ENCODE measurements at regions not wholly inside any gene's neighbourhood (a gene's known extent, or its start where the extent isn't known, plus 50 kb on each side); places are given as distances from the start of the nearest gene placed in this dataset.
"Not testable (repeated sequence)": the region's sequence is repeated elsewhere in the genome, so short reads cannot be mapped to it uniquely, and the experiment has no call there.

DNA sequence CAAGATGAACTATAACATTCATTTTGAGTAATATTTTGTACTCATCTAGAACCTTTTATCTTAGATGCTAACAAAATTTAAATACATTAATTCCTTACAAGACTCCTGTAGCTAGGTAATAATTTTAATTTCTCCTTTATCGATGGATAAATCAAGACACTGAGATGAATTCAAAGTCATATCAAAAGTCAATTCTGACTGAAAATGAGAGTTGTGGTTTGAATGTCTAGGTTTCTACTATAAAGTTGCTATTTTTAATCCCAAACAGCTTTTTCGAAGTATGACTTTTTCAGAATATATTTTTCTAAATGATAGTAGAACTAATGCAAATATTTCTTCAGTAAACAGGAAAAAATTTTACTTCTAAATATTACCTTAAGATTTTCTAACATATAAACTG lies 491.7 kb upstream of the FAM174A start:
- DNase-seq (ENCODE audit: low read depth, low spot score): no peak
- H3K9ac ChIP-seq (ENCODE audit: insufficient read length): no peak overlapping the region
- no peak for TF ChIP-seq FOXP2 (optimal IDR thresholded peaks at IDR 0.05; ENCODE audit: control extremely low read depth, extremely low read length, insufficient read depth)
- TF ChIP-seq EZH2 (IDR thresholded peaks at IDR 0.05): no peak
- no peak for TF ChIP-seq POLR2AphosphoS5 (IDR thresholded peaks at IDR 0.05; ENCODE audit: borderline replicate concordance, low read depth, low read length)
- H3K4me3 ChIP-seq: no peak overlapping the region
- H3K9me3 ChIP-seq (ENCODE audit: low read depth, low read length): no peaks in the 10 kb centered on the region
- H3K36me3 ChIP-seq (ENCODE audit: insufficient read depth, low read length): no peaks in the 10 kb centered on the region
- no peak overlapping the region for H3K27ac ChIP-seq

DNA sequence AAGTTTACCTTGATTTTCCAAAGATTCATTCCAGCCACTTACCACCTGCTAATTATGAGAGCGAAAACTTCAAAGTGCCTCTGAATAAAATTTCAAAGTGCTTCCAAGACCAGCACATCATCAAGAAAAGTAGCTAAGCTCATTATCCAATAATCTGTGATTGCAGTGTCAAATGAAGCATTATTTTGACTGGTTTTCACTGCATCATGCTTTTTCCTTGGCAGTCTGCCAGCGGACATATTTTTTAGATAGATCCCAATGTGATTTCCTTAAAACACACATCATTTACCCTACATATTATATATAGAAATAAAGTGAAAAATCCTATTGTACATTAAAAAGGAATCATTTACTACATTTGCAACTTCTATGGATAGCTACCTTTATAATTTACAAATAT lies 508.6 kb upstream of the FAM174A start:
- TF ChIP-seq FOXP2 (optimal IDR thresholded peaks at IDR 0.05; ENCODE audit: control extremely low read depth, extremely low read length, insufficient read depth) (no peak), EZH2 (IDR thresholded peaks at IDR 0.05) (no peak), POLR2AphosphoS5 (IDR thresholded peaks at IDR 0.05; ENCODE audit: borderline replicate concordance, low read depth, low read length) (no peak)
- Histone ChIP-seq H3K4me3 (no peak overlapping the region), H3K9ac (ENCODE audit: insufficient read length) (no peak overlapping the region), H3K9me3 (ENCODE audit: low read depth, low read length) (no peaks in the 10 kb centered on the region), H3K36me3 (ENCODE audit: insufficient read depth, low read length) (no peaks in the 10 kb centered on the region), H3K27ac (no peak overlapping the region)
- no peak for DNase-seq (ENCODE audit: low read depth, low spot score)

DNA sequence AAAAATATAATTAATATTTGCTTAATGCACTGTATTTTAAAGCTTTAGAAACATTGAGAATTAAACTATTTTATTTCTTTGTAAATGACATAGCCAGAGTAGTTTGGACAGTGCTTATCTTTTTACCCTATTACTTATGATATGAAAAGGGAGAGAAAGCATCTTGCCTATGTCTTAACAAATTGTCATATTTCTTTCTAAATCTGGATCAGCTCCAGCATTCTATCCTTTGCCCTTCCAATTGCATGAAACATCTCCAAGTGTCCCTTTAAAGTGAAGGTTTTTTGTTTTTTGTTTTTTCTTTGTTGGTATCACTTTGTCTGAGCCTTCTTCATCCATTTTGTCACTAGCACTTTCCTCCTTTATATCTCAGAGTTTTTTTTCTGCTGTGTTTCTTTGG lies 511.6 kb upstream of the FAM174A start:
- Histone ChIP-seq H3K9me3 (ENCODE audit: low read depth, low read length) (no peaks in the 10 kb centered on the region), H3K9ac (ENCODE audit: insufficient read length) (no peak overlapping the region), H3K4me3 (no peak overlapping the region), H3K36me3 (ENCODE audit: insufficient read depth, low read length) (no peaks in the 10 kb centered on the region), H3K27ac (no peak overlapping the region)
- DNase-seq (ENCODE audit: low read depth, low spot score): no peak
- no peak for TF ChIP-seq EZH2 (IDR thresholded peaks at IDR 0.05)
- no peak for TF ChIP-seq FOXP2 (optimal IDR thresholded peaks at IDR 0.05; ENCODE audit: control extremely low read depth, extremely low read length, insufficient read depth)
- no peak for TF ChIP-seq POLR2AphosphoS5 (IDR thresholded peaks at IDR 0.05; ENCODE audit: borderline replicate concordance, low read depth, low read length)

DNA sequence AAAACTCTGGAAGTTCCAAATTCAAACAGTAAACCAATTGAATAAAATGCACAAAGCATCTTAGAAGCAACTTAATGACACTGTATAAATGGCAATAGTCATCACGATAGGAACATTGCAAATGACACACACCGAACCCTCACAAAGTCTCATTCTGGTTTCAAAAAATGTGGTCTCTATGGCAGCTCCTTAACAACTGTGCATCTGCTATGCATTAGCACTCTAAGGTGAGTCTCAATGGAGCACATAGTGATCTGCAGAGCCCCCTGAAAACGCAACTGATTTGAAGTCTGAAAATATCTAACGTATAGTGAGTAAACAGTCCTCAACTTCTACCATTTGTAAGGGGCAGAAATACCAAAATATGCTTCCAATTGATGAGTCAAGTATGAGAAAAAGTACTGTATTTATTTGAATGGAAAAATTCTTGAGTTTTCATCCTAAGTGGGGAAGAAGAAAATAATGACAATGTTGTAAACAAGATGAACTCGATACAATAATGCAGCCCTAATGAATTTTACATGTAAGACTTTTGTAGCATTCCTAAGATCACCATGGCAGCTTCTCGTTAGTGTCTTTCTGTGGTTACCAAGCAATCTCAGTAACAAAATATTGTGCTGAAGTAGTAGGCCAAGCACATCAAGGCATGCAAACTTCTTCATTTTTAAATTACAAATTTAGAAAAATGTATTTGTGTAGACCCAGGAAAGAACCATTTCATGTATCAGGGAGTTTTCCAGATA lies 517.5 kb upstream of the FAM174A start:
- H3K9me3 ChIP-seq (ENCODE audit: low read depth, low read length): no peaks in the 10 kb centered on the region
- no peak overlapping the region for H3K4me3 ChIP-seq
- no peaks in the 10 kb centered on the region for H3K36me3 ChIP-seq (ENCODE audit: insufficient read depth, low read length)
- H3K9ac ChIP-seq (ENCODE audit: insufficient read length): no peak overlapping the region
- no peak for DNase-seq (ENCODE audit: low read depth, low spot score)
- H3K27ac ChIP-seq: no peak overlapping the region
- TF ChIP-seq FOXP2 (optimal IDR thresholded peaks at IDR 0.05; ENCODE audit: control extremely low read depth, extremely low read length, insufficient read depth): no peak
- TF ChIP-seq EZH2 (IDR thresholded peaks at IDR 0.05): no peak

DNA sequence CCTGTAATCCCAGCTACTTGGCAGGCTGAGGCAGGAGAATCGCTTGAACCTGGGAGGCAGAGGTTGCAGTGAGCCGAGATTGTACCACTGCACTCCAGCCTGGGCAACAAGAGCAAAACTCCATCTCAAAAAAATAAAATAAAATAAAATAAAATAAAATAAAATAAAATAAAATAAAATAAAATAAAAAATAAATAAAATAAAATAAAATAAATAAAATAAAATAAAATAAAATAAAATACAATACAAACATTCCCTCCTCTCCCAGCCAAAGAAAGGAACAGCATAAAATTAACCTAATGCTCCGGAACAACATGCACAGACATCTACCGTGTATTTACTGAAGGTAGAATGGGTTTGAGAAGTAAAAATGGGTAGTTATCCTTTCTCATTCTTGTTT lies 521.9 kb upstream of the FAM174A start:
- H3K9ac ChIP-seq (ENCODE audit: insufficient read length); H3K27ac ChIP-seq; H3K36me3 ChIP-seq (ENCODE audit: insufficient read depth, low read length); H3K4me3 ChIP-seq; DNase-seq (ENCODE audit: low read depth, low spot score); H3K9me3 ChIP-seq (ENCODE audit: low read depth, low read length): not testable (repeated sequence)

DNA sequence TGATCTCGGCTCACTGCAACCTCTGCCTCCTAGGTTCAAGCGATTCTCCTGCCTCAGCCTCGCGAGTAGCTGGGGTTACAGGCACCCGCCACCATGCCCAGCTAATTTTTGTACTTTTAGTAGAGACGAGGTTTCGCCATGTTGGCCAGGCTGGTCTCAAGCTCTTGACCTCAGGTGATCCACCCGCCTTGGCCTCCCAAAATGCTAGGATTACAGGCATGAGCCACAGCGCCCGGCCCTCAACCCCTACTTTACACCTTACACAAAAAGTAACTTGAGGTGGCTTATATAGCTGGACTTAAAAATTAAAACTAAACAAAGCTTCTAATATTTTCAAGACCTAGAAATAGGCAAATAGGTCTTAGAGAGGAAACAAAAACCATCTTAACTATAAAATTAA lies 524.0 kb upstream of the FAM174A start:
- not testable (repeated sequence) for H3K4me3 ChIP-seq; H3K36me3 ChIP-seq (ENCODE audit: insufficient read depth, low read length); H3K9ac ChIP-seq (ENCODE audit: insufficient read length); H3K27ac ChIP-seq; DNase-seq (ENCODE audit: low read depth, low spot score); H3K9me3 ChIP-seq (ENCODE audit: low read depth, low read length)

DNA sequence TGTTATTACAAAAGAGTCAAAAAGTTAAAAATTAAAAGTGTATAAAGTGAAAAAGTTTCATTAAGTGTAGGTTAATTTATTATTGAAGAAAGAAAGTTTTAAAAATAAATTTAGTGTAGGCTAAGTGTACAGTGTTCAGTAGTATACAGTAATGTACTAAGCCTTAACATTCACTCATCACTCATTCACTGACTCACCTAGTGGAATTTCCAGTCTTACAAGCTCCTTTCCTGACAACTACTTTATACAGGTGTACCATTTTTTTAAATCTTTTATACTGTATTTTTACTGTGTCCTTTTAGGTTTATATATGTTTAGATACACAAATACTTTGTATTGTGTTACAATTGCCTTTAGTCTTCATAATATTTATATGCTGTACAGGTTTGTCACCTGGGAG lies 530.2 kb upstream of the FAM174A start:
- Histone ChIP-seq H3K36me3 (ENCODE audit: insufficient read depth, low read length) (no peaks in the 10 kb centered on the region), H3K9ac (ENCODE audit: insufficient read length) (no peak overlapping the region), H3K9me3 (ENCODE audit: low read depth, low read length) (no peaks in the 10 kb centered on the region), H3K4me3 (no peak overlapping the region), H3K27ac (no peak overlapping the region)
- no peak for TF ChIP-seq FOXP2 (optimal IDR thresholded peaks at IDR 0.05; ENCODE audit: control extremely low read depth, extremely low read length, insufficient read depth)
- no peak for TF ChIP-seq EZH2 (IDR thresholded peaks at IDR 0.05)
- TF ChIP-seq POLR2AphosphoS5 (IDR thresholded peaks at IDR 0.05; ENCODE audit: borderline replicate concordance, low read depth, low read length): no peak
- DNase-seq (ENCODE audit: low read depth, low spot score): no peak

DNA sequence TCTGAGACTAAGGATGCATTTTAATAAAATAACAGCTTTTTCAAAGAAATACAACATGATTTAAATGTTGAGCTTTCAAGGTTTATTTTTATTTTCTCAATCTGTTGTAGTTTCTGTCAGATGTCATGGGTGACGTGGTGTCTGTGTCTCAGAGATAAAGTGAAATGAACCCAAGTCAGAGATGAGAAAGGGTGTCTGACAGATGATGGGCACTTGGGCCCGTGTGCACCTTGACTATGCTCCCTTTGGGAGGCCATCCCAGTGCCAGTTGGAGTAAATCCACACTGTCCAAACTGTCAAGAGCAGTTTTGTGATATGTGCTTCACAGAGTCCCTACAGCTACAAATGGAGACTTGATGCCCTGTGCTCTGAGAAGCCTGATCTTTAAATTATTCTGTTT lies 536.9 kb upstream of the FAM174A start:
- no peaks in the 10 kb centered on the region for H3K9me3 ChIP-seq (ENCODE audit: low read depth, low read length)
- no peak overlapping the region for H3K27ac ChIP-seq
- no peak overlapping the region for H3K9ac ChIP-seq (ENCODE audit: insufficient read length)
- TF ChIP-seq POLR2AphosphoS5 (IDR thresholded peaks at IDR 0.05; ENCODE audit: borderline replicate concordance, low read depth, low read length) (no peak), EZH2 (IDR thresholded peaks at IDR 0.05) (no peak)
- no peak overlapping the region for H3K4me3 ChIP-seq
- no peak for DNase-seq (ENCODE audit: low read depth, low spot score)
- H3K36me3 ChIP-seq (ENCODE audit: insufficient read depth, low read length): no peaks in the 10 kb centered on the region

DNA sequence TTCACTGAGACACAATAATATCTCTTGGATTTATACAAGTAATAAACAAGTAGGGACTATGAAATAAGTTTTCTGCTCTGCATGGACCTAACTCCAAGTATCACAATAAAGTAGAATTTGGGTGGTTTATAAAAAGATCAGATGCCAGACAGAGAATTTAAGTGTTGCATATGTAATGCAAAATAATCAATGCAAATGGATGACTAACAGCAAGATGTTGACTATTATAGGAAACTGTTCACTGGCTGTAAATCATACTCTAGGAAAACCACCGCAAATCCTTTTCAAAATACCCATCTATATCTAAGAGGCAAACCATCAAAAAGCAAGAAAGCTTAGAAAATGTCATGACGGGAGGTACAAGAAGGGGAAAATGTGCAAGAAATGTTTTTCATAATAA lies 539.8 kb upstream of the FAM174A start:
- Histone ChIP-seq H3K9me3 (ENCODE audit: low read depth, low read length) (no peaks in the 10 kb centered on the region), H3K36me3 (ENCODE audit: insufficient read depth, low read length) (no peaks in the 10 kb centered on the region), H3K27ac (no peak overlapping the region), H3K4me3 (no peak overlapping the region), H3K9ac (ENCODE audit: insufficient read length) (no peak overlapping the region)
- TF ChIP-seq FOXP2 (optimal IDR thresholded peaks at IDR 0.05; ENCODE audit: control extremely low read depth, extremely low read length, insufficient read depth) (no peak), POLR2AphosphoS5 (IDR thresholded peaks at IDR 0.05; ENCODE audit: borderline replicate concordance, low read depth, low read length) (no peak), EZH2 (IDR thresholded peaks at IDR 0.05) (no peak)
- no peak for DNase-seq (ENCODE audit: low read depth, low spot score)
